CD4-positive, alpha-beta T cell (primary cell): ENCODE measurements at regions not wholly inside any gene's neighbourhood (a gene's known extent, or its start where the extent isn't known, plus 50 kb on each side); places are given as distances from the start of the nearest gene placed in this dataset.

ENCODE experiments used
- ATAC-seq: fragments of 200-7000 bp; cut with Tn5 transposase; one replicate; pipeline ENCODE4 v1.10.0; 2022; ENCODE audit warnings: mild to moderate bottlenecking; ENCODE audit not compliant: poor library complexity
- CTCF ChIA-PET: fragments of 350-600 bp; sonication (Branson Sonifier 250); formaldehyde crosslinking; loops from one replicate; lab custom pipeline; 2021; ENCODE audit warnings: antibody characterized with exemption, inconsistent platforms; lab: Charles Lee
- POLR2A ChIA-PET: fragments of 350-600 bp; sonication (Branson Sonifier 250); formaldehyde crosslinking; loops from one replicate; lab custom pipeline; 2021; ENCODE audit warnings: antibody characterized with exemption, inconsistent platforms; lab: Charles Lee
- DNase-seq, 14 experiments: peaks; one replicate each; pipeline ENCODE4 v3.0.0-alpha.2; 2013 to 2020; ENCODE audit warnings: mixed read lengths in 2 of 14
- H3K27ac ChIP-seq, 2 donors: one replicate each; pipeline versions ENCODE4 v1.5.1 to v1.7.0; 2013; ENCODE audit warnings: low read length in 2 of 2, low read depth in 1 of 2, mild to moderate bottlenecking in 1 of 2
- H3K27me3 ChIP-seq, 2 experiments: 1 replicate in 1 of 2; 2 replicates in 1 of 2; pipeline versions ENCODE4 v1.6.1 to v1.7.0; 2013; ENCODE audit warnings: low read length in 2 of 2, control low read depth in 1 of 2, mild to moderate bottlenecking in 1 of 2, moderate library complexity in 1 of 2; ENCODE audit not compliant: insufficient read depth in 2 of 2, control insufficient read depth in 1 of 2
- H3K36me3 ChIP-seq: one replicate; pipeline ENCODE4 v1.6.1; 2013; ENCODE audit warnings: low read length, control low read depth; ENCODE audit not compliant: insufficient read depth
- H3K4me1 ChIP-seq: one replicate; pipeline ENCODE4 v1.6.1; 2013; ENCODE audit warnings: low read length, control low read depth; ENCODE audit not compliant: insufficient read depth
- H3K4me3 ChIP-seq: one replicate; pipeline ENCODE4 v1.5.1; 2013; ENCODE audit warnings: mild to moderate bottlenecking, low read length, moderate library complexity
- H3K9me3 ChIP-seq, 2 experiments: 1 replicate in 1 of 2; 2 replicates in 1 of 2; pipeline versions ENCODE4 v1.6.1 to v1.7.0; 2013; ENCODE audit warnings: low read length in 2 of 2, mild to moderate bottlenecking in 2 of 2, control low read depth in 1 of 2, moderate library complexity in 1 of 2; ENCODE audit not compliant: control insufficient read depth in 1 of 2, insufficient read depth in 1 of 2
- H3K27ac Mint-ChIP-seq: one replicate; pipeline ENCODE4 v1.8.0; 2020; ENCODE audit warnings: mixed read lengths
- H3K27me3 Mint-ChIP-seq: one replicate; pipeline ENCODE4 v1.8.0; 2021; ENCODE audit warnings: mixed read lengths
- H3K36me3 Mint-ChIP-seq: one replicate; pipeline ENCODE4 v1.8.0; 2021; ENCODE audit warnings: low read depth, mixed read lengths
- H3K4me1 Mint-ChIP-seq: one replicate; pipeline ENCODE4 v1.8.0; 2021; ENCODE audit warnings: low read depth, mixed read lengths
- H3K4me3 Mint-ChIP-seq: one replicate; pipeline ENCODE4 v1.8.0; 2020; ENCODE audit warnings: mild to moderate bottlenecking, mixed read lengths
- H3K9me3 Mint-ChIP-seq: one replicate; pipeline ENCODE4 v1.8.0; 2020; ENCODE audit warnings: mixed read lengths
- intact Hi-C, 2 experiments: fragments of 100-400 bp; cut with DNase I in 1 of 2; cut with micrococcal nuclease in 1 of 2; formaldehyde crosslinking; loops; one replicate each; pipeline versions ENCODE4 v1.15.1 to v1.9.0; 2023 to 2025; cut with DNase I, micrococcal nuclease
- TF ChIP-seq, protein P1 (sequence below): fragments of 200-600 bp; IDR thresholded peaks from one replicate; pipeline ENCODE4 v1.8.0; 2022; ENCODE audit warnings: antibody characterized with exemption, mild to moderate bottlenecking

DNA sequence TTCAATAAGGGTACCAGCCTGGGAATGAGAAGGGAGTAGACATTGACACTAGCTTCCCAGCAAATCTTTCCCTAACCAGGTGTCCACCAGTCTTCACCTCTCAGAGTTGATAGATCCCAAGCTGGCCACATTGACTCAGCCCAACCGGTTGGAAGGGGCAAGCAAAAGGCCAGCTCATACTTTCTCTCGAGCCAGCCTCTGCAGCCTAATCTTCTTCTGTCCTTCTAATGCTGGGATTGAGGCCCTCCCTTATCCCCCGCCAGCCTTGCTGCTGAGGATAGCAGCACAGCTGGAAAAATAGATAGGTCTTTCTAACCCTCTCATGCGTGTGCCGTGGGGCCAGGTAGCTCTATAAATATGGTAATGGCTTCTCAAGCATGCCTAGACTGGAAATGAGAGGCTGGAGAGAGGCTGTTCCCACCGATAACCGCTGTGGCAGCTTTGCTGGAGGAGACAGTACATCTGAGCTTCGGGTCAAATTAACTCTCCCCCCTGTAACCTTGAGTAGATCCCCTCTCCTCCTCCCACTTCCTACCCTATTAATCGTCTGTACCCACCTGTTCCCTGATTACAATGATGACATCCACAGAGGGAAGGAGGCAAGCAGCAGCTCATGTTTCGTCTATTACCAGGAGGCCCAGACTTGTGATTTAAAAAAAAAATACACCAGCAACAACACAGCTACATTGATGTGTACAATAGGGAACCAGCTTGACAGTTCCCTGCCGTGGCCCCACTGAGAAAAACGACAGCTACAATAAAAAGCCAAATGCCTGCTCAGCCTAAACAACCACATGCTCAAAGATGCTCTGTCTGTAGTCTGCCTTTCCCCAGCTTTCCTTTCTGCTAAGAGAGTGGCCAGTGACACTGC lies 219.9 kb upstream of the BRINP1 start:
- Histone ChIP-seq H3K4me3 (no peak overlapping the region), H3K4me1 (no peaks in the 10 kb centered on the region), H3K27me3 (no peaks in the 10 kb centered on the region), H3K9me3 (no peaks in the 10 kb centered on the region), H3K36me3 (no peaks in the 10 kb centered on the region), H3K27ac (no peak overlapping the region)
- H3K4me3 Mint-ChIP-seq, result no peak overlapping the region
- no peak overlapping the region for H3K27ac Mint-ChIP-seq
- ATAC-seq, result no peak
- no peak for DNase-seq
- POLR2A ChIA-PET, result no interaction called here
- intact Hi-C loops, result no loop called here
- H3K4me1 Mint-ChIP-seq, result no peaks in the 10 kb centered on the region
- TF ChIP-seq, protein P1, sequence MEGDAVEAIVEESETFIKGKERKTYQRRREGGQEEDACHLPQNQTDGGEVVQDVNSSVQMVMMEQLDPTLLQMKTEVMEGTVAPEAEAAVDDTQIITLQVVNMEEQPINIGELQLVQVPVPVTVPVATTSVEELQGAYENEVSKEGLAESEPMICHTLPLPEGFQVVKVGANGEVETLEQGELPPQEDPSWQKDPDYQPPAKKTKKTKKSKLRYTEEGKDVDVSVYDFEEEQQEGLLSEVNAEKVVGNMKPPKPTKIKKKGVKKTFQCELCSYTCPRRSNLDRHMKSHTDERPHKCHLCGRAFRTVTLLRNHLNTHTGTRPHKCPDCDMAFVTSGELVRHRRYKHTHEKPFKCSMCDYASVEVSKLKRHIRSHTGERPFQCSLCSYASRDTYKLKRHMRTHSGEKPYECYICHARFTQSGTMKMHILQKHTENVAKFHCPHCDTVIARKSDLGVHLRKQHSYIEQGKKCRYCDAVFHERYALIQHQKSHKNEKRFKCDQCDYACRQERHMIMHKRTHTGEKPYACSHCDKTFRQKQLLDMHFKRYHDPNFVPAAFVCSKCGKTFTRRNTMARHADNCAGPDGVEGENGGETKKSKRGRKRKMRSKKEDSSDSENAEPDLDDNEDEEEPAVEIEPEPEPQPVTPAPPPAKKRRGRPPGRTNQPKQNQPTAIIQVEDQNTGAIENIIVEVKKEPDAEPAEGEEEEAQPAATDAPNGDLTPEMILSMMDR, result no peak
- H3K9me3 Mint-ChIP-seq, result peaks cover 4% of the 10 kb centered on the region
- H3K27me3 Mint-ChIP-seq, result no peaks in the 10 kb centered on the region
- no peaks in the 10 kb centered on the region for H3K36me3 Mint-ChIP-seq
- CTCF ChIA-PET, result no interaction called here

DNA sequence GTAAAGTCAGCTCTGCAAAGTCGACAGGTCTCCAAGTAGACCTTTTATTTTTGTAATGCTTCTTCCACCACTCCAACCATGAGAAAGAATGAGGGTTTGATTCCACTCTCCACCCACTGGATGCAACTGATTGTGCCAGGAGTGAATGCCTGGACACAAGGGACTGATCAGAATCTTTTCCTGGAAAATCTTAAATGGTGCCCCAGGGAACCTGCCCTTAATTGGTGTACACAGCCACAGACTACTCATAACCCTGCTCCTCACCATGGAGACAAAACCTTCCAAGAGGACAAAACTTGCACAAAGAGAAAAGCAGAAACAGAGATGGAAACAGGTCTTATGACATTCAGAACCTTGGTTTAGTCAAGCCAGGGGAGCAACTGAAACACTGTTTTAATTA lies 208.6 kb upstream of the BRINP1 start:
- Mint-ChIP-seq H3K4me3 (no peak overlapping the region), H3K27me3 (no peaks in the 10 kb centered on the region), H3K4me1 (no peaks in the 10 kb centered on the region), H3K36me3 (no peaks in the 10 kb centered on the region), H3K27ac (no peak overlapping the region), H3K9me3 (no peaks in the 10 kb centered on the region)
- no peak overlapping the region for H3K4me3 ChIP-seq
- H3K4me1 ChIP-seq, result no peaks in the 10 kb centered on the region
- intact Hi-C loops, result no loop called here
- ATAC-seq (no peak), DNase-seq (no peak)
- TF ChIP-seq, protein P1, result no peak
- H3K27ac ChIP-seq, result no peak overlapping the region
- no peaks in the 10 kb centered on the region for H3K27me3 ChIP-seq
- no peaks in the 10 kb centered on the region for H3K36me3 ChIP-seq
- H3K9me3 ChIP-seq, result peaks cover 0 to 3% of the 10 kb centered on the region in 2 experiments
- POLR2A ChIA-PET, result no interaction called here
- CTCF ChIA-PET, result no interaction called here

DNA sequence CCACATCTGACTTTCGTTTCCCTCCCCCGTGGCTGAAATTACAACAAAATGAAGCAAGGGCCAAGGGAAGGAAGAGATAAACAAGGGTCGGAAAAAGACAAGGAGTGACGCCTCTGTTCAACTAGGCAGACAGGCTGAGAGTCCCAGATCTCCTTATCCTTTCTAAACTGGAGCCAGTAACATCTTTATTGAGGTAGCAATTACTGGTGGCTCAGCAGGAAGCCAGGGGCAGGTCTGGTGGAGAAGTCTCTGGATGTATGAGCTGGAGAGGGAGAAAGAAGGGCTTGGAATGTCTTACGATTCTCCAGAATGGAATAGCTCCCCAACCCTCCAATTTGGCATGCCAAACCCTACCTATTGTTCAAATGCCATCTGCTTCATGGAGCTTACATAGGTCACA lies 190.8 kb upstream of the BRINP1 start:
- intact Hi-C loops, result no loop called here
- Histone ChIP-seq H3K27me3 (peaks cover 0 to 6% of the 10 kb centered on the region in 2 experiments), H3K36me3 (no peaks in the 10 kb centered on the region), H3K4me3 (no peak overlapping the region), H3K27ac (no peak overlapping the region), H3K9me3 (peaks cover 0 to 11% of the 10 kb centered on the region in 2 experiments), H3K4me1 (peaks cover 6% of the 10 kb centered on the region)
- Mint-ChIP-seq H3K36me3 (no peaks in the 10 kb centered on the region), H3K4me3 (no peak overlapping the region), H3K4me1 (no peaks in the 10 kb centered on the region), H3K27ac (no peak overlapping the region), H3K9me3 (peaks cover 4% of the 10 kb centered on the region), H3K27me3 (peaks cover 34% of the 10 kb centered on the region)
- TF ChIP-seq, protein P1, result no peak
- CTCF ChIA-PET, result no interaction called here
- no peak for DNase-seq
- ATAC-seq, result no peak
- POLR2A ChIA-PET, result no interaction called here
